ENCODE measurements at regions not wholly inside any gene's neighbourhood (a gene's known extent, or its start where the extent isn't known, plus 50 kb on each side); places are given as distances from the start of the nearest gene placed in this dataset.

DNA sequence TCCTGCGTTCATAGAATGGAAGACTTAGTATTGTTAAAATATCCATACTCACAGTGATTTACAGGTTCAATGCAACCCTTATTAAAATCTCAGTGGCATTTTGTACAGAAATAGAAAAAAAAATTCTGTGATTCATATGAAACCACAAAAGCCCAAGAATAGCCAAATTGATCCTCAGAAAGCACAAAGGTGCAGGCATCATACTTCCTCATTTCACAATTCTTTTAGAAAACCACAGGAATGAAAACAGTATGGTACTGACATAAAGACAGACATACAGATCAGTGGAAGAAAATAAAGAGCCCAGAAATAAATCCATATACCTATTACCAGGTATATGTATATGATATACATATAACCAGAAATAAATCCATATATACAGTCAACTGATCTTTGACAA lies 86.8 kb upstream of the MEGF10 start:
- ATAC-seq = no peak
- TF ChIP-seq, protein P1, sequence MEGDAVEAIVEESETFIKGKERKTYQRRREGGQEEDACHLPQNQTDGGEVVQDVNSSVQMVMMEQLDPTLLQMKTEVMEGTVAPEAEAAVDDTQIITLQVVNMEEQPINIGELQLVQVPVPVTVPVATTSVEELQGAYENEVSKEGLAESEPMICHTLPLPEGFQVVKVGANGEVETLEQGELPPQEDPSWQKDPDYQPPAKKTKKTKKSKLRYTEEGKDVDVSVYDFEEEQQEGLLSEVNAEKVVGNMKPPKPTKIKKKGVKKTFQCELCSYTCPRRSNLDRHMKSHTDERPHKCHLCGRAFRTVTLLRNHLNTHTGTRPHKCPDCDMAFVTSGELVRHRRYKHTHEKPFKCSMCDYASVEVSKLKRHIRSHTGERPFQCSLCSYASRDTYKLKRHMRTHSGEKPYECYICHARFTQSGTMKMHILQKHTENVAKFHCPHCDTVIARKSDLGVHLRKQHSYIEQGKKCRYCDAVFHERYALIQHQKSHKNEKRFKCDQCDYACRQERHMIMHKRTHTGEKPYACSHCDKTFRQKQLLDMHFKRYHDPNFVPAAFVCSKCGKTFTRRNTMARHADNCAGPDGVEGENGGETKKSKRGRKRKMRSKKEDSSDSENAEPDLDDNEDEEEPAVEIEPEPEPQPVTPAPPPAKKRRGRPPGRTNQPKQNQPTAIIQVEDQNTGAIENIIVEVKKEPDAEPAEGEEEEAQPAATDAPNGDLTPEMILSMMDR (IDR thresholded peaks at IDR 0.05) = no peak
- no peak overlapping the region for H3K4me3 ChIP-seq
- no peak overlapping the region for H3K27ac ChIP-seq
- H3K9me3 ChIP-seq = no peaks in the 10 kb centered on the region
- no peaks in the 10 kb centered on the region for H3K4me1 ChIP-seq
- intact Hi-C loops (cut with DNase I) = no loop called here
- H3K27me3 ChIP-seq = no peaks in the 10 kb centered on the region
- no peak for DNase-seq
- H3K36me3 ChIP-seq = no peaks in the 10 kb centered on the region

DNA sequence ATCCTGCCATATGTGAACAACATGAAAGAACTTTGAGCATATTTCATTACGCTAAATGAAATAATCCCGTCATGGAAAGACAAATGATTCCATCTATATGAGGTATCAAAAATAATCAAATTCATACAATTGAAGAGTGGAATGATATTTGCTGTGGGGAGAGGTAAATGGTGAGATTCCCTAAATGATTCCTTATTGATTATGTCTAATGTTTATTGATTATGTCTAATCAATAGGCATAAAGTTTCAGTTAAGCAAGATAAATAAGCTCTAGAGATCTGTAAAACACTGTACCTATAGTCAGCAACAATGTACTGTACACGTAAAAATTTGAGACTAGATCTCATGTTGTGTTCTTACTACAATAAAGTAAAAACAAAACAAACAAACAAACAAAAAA lies 85.4 kb upstream of the MEGF10 start:
- Histone ChIP-seq H3K4me1 (no peaks in the 10 kb centered on the region), H3K27ac (no peak overlapping the region), H3K27me3 (no peaks in the 10 kb centered on the region), H3K4me3 (no peak overlapping the region), H3K9me3 (no peaks in the 10 kb centered on the region), H3K36me3 (no peaks in the 10 kb centered on the region)
- intact Hi-C loops (cut with DNase I) = no loop called here
- DNase-seq (no peak), ATAC-seq (no peak)
- TF ChIP-seq, protein P1 (IDR thresholded peaks at IDR 0.05) = no peak

DNA sequence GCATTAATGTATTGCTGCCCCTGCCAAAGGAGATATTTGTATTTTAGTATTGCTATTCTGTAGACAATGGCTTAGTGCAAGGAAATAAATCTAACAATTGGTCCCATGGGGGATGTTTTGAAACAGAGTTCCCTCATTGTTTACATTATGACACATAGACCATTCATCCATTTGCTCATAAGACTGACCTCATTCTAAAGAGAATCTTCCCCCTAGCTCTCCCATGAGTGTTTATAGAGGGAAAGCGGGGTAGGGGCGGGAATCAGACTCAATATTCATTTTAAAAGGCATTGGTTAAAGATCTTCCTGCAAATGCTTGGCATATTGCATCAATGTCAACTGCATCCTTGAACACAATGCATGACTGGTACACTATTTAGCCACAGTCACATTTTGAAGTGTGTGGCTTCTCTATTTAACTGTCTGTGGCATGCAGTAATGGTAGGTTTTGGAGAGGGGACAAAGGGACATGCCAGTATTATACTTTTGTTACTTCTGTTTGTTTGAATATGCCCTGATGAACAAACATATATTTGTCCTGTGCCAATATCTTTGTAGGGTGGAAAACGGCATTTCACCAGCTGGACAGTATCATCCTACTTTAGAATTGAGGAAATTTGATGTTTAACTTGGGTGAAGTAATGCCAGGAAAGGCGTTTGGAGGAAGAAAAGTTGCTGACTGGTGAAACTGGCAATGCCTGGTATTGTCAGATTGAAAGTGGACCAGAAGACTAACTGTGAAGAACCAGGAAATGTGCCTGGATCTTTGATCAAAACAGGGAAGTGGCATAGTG lies 84.1 kb upstream of the MEGF10 start:
- no peaks in the 10 kb centered on the region for H3K9me3 ChIP-seq
- ATAC-seq = no peak
- H3K4me3 ChIP-seq = no peak overlapping the region
- no peaks in the 10 kb centered on the region for H3K4me1 ChIP-seq
- H3K27ac ChIP-seq = no peak overlapping the region
- DNase-seq = no peak
- TF ChIP-seq, protein P1 (IDR thresholded peaks at IDR 0.05) = no peak
- intact Hi-C loops (cut with DNase I) = no loop called here
- H3K27me3 ChIP-seq = no peaks in the 10 kb centered on the region
- no peaks in the 10 kb centered on the region for H3K36me3 ChIP-seq

DNA sequence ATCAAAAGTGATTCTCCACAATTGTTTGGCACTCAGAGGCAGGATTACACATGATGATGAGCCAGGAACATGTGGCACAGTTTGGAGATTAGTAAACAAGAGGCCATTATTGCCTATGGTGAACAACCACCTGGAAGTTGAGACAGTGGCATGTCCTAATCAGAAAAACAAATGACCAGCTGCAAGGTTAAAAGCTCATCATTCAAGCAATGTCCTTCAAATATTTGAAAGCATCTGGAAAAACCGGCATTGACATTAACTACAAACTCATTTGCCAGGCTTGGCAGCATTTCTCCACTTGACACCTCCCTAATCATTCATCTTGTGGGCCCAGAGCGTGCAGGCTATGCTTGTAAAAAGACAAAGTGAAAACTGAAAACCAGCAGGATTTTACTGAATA lies 80.6 kb upstream of the MEGF10 start:
- H3K4me3 ChIP-seq = no peak overlapping the region
- intact Hi-C loops (cut with DNase I) = no loop called here
- no peak overlapping the region for H3K27ac ChIP-seq
- no peaks in the 10 kb centered on the region for H3K9me3 ChIP-seq
- H3K36me3 ChIP-seq = no peaks in the 10 kb centered on the region
- ATAC-seq = no peak
- H3K27me3 ChIP-seq = no peaks in the 10 kb centered on the region
- no peaks in the 10 kb centered on the region for H3K4me1 ChIP-seq
- TF ChIP-seq, protein P1 (IDR thresholded peaks at IDR 0.05) = no peak
- DNase-seq = no peak

DNA sequence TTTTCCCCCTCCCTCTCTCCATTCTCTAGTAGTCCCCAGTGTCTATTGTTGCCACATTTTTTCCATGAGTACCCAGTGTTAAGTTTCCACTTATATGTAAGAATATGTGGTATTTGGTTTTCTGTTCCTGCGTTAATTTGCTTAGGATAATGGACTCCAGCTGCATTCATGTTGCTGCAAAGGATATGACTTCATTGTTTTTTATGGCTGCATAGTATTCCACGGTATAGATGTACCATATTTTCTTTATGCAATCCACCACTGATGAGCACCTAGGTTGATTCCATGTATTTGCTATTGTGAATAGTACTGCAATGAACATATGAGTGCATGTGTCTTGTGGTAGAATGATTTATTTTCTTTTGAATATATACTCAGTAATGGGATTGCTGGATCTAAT lies 77.4 kb upstream of the MEGF10 start:
- intact Hi-C loops (cut with DNase I) = no loop called here
- H3K4me3 ChIP-seq = no peak overlapping the region

More for the DNA sequence above, 77.4 kb upstream of the MEGF10 start:
- no peaks in the 10 kb centered on the region for H3K36me3 ChIP-seq
- H3K4me1 ChIP-seq = no peaks in the 10 kb centered on the region
- TF ChIP-seq, protein P1 (IDR thresholded peaks at IDR 0.05) = no peak
- DNase-seq (no peak), ATAC-seq (no peak)
- no peak overlapping the region for H3K27ac ChIP-seq
- no peaks in the 10 kb centered on the region for H3K27me3 ChIP-seq
- no peaks in the 10 kb centered on the region for H3K9me3 ChIP-seq

All from upper lobe of right lung (tissue), 1 donor.